Pulmonary artery endothelial cell (primary cell): ENCODE measurements at regions not wholly inside any gene's neighbourhood (a gene's known extent, or its start where the extent isn't known, plus 50 kb on each side); places are given as distances from the start of the nearest gene placed in this dataset.
"Not testable (repeated sequence)": the region's sequence is repeated elsewhere in the genome, so short reads cannot be mapped to it uniquely, and the experiment has no call there.

Experiments used
- DNase-seq: peaks from one replicate; pipeline ENCODE4 v3.0.0-alpha.2; 2011; ENCODE audit warnings: low read depth, low spot score

DNA sequence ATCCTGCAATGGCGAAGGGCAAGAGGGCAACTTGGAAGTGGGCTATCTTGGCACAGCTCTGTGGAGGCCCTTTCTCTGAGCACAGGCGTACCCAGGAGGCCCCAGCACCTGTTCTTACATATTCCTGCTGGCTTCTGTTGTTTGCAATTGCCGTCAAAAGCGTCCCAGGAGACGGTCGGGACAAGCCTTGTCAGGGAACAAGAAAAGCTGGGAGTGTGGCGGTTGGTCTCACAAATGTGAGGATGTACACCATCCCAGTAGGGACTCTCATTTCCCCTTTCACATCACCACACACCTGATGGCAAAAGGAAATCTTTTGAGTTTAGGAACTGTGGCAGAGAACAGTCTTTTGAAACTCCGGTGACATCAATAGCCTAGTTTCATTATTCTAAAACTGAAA, 94.7 kb upstream of the EFEMP1 start:
- no peak for DNase-seq

- DNase-seq, result no peak
Measured at GRCh38 chr2:56021136-56021474, 97.5 kb upstream of the EFEMP1 start.

DNA sequence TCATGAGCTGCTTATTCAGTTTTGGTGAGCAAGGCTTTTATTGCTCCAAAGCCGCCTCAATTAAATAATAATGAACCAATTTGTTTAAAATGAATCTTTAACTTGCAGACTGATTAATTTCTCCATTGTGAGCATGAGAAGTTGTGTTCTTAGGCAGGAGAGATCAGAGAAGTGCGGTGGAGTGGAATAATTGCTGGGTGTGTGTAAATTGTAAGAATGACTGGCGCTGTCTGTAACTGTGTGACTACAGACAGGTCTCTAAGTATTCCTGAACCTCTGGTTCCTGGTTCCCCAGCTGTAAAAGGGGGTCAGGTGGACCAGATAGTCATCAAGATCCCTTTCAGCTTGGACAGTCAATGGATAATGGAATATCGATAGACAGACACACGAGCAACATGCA, 98.0 kb upstream of the EFEMP1 start:
- DNase-seq, result no peak

DNA sequence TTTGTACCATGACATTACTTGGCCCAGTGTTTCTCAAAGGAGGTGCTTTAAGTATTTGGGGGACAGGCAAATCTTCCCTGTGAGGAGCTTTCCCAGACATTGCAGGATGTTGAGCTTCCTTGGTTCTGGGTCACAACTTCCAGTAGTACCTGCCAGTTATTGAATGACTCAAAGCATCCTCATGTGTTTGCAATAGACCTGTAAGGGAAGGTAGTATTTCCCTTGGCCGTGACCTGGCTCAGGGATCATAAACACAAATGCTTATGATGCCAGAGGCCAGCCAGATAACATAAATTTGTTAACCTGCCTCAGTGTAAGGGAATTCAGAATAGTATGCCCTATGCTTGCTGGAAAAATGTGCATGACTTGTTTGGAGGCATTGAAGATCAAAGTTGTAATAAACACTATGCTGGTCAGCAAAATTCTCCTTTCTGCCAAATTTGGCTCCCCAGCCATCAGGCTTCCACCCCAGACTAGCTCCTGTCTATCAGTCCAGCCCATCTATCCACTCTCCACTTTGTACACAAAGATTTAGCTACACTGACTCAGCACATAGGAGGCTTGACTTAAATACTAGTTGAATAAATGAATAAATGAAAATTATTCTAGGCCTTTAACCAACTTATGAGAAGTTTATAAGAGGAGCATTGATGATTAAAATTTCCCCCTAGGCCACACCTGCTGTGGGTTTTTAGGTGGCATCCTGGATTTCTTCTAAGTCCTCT, 102.0 kb upstream of the EFEMP1 start:
- DNase-seq, result no peak

DNA sequence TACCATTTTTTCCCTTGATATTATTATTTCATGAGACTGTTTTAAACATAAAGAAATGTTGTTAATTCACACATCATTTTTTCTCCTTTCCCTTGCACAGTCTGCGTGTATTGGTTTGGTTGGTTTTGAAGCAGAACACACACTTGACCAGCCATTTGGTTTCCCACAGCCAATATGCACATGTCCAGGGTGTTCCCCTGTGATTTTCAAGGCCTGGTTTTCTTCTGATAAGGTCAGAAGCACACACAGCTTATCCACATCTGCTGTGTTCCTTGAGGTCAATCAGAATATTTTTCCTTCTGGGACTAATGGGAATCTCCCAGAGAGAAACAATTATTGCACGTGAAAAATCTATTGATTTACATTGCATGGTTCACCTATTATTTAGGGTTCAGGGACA, 103.2 kb upstream of the EFEMP1 start:
- no peak for DNase-seq

GRCh38 chr2:56030062-56030461, 106.5 kb upstream of the EFEMP1 start:
- no peak for DNase-seq

DNA sequence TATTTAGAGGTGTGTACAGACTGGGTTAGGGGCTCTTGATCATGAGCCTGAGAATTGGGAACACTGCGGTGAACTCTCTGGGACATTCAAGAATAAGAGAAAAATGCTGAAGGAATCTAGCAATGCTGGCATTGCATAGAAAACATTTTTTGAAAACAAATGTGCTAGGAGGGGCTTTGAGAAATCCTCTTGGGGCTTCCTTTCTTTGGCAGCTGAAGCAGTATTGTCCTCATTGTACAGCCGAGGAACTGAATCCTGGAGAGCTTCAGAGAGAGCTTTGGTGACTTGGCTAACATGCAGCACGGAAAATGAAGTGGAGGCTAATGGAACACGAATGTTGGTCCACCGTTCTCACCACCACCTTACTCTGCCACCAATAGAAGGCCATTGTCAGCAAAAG, 107.3 kb upstream of the EFEMP1 start:
- no peak for DNase-seq

DNA sequence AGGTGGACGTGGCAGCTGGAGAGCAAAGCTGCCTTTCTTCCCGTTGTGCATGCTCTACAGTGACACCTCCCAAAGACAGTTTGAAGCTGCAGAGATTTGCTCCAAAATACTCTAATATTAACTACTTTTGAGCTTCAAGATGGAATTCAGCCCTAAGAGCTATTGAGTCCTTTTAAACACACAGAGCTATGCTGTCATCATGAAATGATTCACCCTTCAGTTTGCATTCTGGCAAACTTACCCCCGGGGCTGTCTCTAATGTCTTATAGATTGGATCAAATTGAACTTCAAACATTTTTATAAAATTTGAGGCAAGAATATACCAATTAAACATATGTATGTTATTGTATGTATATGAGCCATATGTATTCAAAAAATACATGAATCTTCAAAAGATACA, 110.7 kb upstream of the EFEMP1 start:
- DNase-seq, result no peak

GRCh38 chr2:56040189-56040588, 116.6 kb upstream of the EFEMP1 start:
- no peak for DNase-seq

GRCh38 chr2:56040834-56041233, 117.3 kb upstream of the EFEMP1 start:
- DNase-seq, result no peak

DNA sequence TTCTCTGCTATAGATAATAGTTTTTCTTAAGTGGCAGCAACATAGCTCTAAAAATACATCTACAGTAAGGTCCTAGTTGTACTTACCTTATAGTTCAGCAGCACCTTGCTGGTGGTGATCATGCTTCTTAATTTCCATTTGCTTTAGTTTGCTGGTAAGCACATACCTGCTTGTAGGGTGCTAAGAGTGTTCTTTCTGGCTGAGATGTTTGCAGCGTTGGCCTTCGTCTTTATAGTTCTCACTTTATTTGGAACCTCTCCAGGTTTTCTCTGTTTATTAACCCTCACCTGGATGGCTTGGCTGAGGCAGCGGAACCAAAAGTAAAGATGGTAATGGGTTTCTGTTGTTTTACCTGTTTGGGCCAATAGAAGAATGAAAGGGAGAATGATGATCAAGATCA, 123.6 kb upstream of the EFEMP1 start:
- no peak for DNase-seq

- no peak for DNase-seq
Measured at GRCh38 chr2:56049233-56049845, 125.8 kb upstream of the EFEMP1 start.

DNA sequence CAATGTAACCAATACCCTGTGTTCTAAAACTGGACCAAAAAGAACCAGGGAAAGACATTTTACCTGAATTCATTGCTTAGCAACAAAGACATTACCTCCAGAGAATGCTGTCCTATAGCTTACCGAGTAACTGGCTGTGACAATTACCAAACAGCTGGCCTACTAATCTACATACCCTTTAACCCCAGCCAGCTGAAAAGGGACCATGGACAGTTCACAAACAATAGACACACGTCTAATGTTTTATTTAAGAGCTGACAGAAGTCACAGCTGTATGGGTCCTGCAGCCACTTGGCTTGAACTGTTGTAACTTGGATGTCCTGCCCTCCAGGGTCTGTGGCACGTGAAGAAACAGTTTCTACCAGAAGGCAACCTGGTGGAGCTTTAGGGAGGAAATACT, 130.1 kb upstream of the EFEMP1 start:
- no peak for DNase-seq

DNA sequence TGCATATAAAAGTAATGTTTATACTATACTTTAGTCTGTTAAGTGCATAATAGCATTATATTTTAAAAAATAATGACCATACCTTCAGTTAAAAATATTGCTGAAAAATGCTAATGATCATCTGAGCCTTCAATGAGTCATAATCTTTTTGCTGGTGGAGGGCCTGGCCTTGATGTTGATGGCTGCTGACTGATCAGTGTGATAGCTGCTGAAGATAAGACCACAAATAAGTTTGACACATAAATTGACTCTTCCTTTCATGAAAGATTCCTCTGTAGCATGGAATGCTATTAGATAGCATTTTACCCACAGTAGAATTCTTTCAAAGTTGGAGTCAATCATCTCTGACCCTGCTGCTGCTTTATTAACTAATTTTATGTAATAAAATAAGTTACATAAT, 128.4 kb upstream of the CCDC85A start:
- DNase-seq, result no peak

DNA sequence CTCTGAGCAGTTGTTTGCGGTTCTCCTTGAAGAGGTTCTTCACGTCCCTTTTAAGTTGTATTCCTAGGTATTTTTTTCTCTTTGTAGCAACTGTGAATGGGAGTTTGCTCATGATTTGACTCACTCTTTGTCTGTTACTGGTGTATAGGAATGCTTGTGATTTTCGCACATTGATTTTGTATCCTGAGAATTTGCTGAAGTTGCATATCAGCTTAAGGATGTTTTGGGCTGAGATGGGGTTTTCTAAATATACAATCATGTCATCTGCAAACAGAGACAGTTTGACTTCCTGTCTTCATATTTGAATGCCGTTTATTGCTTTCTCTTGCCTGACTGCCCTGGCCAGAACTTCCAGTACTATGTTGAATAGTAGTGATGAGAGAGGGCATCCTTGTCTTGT, 122.5 kb upstream of the CCDC85A start:
- not testable (repeated sequence) for DNase-seq

GRCh38 chr2:56068746-56069145, 115.0 kb upstream of the CCDC85A start:
- DNase-seq, result no peak

- DNase-seq, result no peak
Measured at GRCh38 chr2:56077359-56077915, 106.4 kb upstream of the CCDC85A start.

DNA sequence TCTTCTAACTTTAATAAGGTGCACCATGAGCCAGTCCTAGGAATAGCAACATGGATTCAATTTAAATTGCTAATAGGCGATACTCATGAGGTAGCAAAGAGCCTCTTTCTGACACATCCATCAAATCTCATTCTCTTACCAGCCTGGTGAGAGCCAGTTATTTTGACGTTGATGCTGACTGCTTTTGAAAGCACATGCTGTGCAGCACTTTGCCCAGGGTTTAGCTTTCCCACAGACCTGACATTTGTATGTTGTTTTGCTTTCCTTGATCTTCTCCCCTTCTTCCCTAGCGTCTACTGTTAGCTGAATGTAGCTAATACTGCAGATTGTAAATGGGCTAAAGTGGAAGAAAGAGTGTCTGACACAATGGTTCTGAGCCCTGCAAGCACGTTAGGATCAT, 101.1 kb upstream of the CCDC85A start:
- no peak for DNase-seq

DNA sequence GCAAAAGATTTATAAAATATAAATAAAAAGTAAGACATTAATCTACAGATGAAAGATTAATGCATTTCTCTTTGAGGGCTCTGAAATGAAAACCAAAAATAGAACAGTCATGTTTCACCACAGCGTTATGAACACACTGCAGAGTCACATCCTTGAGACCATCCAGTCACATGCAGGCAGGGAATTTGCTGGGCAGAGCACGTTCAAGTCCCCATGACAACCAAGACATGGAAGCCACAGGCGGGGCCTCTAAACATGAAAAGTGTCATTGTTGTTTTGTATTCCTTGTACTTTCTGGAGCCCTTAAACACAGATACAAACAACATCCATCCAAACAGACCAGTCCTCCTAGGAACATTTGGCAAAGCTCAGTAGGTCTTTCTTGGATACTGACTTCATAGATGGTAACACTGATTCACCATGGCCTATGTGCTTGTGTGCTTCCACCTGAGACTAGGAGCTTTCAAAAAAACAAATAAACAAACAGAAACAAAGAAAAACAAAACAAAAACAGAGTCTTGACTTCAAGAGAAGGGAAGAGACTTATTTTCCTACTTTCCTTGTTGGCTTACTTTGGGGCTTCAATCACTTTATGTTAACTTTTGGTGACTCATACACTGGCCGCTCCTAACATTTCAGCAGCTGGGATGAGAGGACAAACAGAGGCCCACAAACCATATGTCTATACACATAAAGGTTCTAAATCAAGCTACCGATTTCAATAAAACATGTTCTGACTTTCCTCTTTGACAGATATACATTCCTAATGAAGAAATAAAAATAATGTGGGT, 99.5 kb upstream of the CCDC85A start:
- DNase-seq, result no peak

DNA sequence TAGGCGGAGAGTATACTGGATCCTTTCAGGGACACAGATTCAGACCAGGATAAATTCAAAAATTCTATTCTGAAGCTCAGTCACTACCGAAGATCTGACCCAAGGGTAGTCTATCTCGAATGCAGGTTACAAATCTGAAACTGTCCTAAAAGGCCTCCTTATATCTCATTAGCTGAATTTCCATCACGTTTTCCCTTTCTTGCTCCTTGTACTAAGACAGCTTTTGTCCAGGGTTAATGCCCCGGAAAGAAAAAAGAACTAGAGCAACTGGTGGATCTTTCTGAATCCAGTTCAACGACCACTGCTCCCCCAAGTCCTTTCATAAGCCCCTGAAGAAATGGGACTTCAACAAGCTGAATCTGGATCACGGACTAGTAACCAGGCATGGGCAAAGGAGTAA, 97.5 kb upstream of the CCDC85A start:
- no peak for DNase-seq

- DNase-seq, result no peak
Measured at GRCh38 chr2:56088411-56088810, 95.4 kb upstream of the CCDC85A start.

GRCh38 chr2:56089931-56090330, 93.9 kb upstream of the CCDC85A start:
- no peak for DNase-seq

- DNase-seq, result no peak
Measured at GRCh38 chr2:56099963-56100362, 83.8 kb upstream of the CCDC85A start.
